MV-4-11 (cell line): ENCODE measurements at regions not wholly inside any gene's neighbourhood (a gene's known extent, or its start where the extent isn't known, plus 50 kb on each side); places are given as distances from the start of the nearest gene placed in this dataset.

Experiments
- DNase-seq: peaks from one replicate; lab custom pipeline; 2025; lab: John Stamatoyannopoulos, UW

- DNase-seq: peak; percentile 1
Measured at GRCh38 chr6:54717849-54718455, 128.6 kb upstream of the FAM83B start.

DNA sequence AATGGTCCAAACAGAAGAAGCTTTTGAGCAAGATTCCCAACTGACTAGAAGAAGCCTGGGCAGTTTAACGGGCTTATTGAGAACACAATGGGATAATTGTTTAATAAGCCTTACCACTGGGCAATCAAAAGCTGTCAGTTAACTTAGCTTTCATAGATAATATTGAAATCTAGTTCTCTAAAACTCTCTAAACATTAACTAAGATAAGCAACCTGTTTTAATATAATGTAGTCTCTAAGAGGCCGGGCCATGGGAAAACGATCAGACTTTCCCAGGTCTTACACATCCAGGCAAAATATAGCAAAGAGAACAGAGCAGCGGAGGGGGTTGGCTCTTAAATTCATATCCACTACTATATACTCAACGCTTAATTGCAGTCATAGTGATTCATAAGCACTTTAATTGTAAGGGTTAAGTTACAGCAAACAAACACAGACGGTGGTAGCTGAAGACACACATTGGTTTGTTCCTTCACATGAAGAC is 128.0 kb upstream of the FAM83B start:
- no peak for DNase-seq

DNA sequence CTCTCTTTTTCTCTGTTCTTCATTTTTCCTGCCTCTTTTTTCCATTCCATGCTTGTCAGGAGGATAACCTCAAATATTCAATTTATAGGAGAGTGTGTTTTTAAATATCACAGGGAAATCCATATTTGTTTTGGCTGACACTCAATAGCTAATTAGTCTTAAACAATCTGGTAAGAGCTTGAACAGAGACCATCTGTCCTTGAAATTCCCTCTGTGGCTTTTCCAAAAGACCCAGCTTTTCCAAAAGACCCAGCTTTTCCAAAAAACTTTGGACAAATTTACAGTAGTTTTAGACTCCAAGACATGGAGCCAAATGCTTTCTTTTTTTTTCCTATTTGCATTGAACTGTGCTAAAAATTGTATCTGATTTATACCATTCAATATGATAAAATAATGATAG is 127.4 kb upstream of the FAM83B start:
- DNase-seq: no peak

- DNase-seq: no peak
Measured at GRCh38 chr6:54719633-54720032, 126.9 kb upstream of the FAM83B start.

- no peak for DNase-seq
Measured at GRCh38 chr6:54722328-54722727, 124.2 kb upstream of the FAM83B start.

DNA sequence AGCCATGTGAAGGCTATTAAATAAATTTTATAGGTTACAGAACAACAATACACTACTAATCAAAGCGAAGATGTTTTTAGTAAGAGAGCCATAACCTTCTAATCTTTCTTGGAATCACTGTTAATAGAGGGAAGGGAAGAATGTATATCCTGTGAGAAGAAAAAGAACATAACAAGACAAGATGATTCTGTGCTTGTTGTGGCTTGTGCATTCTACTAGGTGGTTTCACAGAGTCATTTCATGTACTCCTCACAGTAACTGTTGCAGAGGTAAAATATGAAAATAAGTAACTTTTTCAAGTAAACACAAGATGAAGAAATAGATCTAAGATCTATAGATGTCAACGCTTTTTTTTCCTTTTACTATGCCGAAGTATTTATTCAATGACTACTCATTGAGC is 116.9 kb upstream of the FAM83B start:
- DNase-seq: no peak

GRCh38 chr6:54730767-54731630 is 115.6 kb upstream of the FAM83B start:
- DNase-seq: no peak

DNA sequence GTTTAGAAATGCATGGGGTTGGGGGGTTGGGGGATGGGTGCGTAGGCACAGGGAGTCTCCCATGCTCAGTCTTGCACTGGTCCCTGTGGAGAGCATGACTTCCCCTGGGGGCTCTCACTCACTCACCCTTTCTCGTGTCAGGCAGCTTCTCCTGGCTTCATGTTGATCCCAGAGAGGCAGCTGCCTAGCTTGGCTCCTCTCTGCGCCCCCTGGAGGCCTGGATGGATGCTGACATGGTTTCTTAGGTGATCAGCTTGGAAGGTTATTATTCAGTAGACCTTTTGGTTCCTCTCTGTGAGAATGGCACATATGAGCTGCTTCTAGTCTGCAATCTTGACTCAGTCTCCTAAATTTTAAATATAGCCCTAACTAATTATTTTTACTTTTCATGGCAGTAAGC is 109.3 kb upstream of the FAM83B start:
- DNase-seq: no peak

- no peak for DNase-seq
Measured at GRCh38 chr6:54747955-54748354, 98.6 kb upstream of the FAM83B start.

GRCh38 chr6:54754406-54754805 is 92.2 kb upstream of the FAM83B start:
- DNase-seq: no peak

GRCh38 chr6:54758340-54758739 is 88.2 kb upstream of the FAM83B start:
- no peak for DNase-seq

DNA sequence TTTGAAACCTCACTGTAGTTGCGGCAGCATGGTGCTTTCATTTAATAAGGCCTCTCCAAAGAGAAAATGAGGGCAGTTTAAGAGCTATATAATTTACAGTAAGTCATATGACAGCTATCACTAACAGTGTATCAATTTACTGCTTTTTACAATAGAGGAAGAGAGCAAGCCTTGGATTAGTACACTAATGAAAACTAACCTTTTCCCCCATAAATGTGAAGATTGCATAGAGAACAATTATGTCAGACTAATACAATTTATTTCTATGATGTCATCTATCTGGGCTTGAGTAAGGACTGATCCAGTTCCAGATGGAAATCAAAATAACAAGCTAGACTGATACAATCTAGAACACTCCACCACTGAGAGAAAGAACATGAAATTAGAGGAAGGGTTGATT is 78.1 kb upstream of the FAM83B start:
- DNase-seq: no peak

- no peak for DNase-seq
Measured at GRCh38 chr6:54770328-54770727, 76.2 kb upstream of the FAM83B start.

DNA sequence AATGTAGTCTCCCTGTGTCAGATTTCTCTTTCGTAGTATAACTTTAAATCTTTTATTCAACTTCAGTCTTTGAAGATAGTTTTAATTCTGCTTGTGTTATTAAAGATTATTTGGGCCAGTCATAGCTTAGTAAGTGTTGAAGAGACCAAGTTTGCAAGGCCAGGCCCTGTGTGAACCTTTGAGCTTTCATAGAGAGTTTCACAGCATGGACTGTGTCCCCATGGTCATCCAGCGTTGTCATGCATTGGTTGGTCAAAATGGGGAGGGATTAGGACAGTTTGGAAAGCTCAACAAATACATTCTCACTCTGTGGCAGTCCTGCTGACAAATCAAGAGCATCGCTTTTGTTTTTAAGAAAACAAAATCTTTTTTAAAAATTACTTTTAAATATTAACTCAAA is 74.6 kb upstream of the FAM83B start:
- no peak for DNase-seq

DNA sequence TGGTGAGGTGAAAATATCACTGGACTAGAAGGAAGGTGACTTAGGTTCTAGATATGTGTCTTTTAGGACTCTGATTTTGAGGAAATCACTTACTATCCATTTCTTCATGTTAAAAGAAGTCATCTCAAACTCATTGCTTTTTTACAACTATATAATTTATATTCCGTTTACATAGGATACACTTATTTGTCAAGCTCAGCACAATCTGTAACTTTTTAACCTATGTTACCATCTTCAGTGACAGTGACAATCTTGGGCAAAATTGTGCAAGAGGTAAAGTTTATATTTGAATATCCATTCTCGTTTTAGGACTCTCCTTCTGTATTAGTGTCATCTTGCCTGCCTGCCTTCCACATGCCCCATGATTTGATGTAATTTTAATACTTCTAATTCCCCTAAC is 74.0 kb upstream of the FAM83B start:
- no peak for DNase-seq

GRCh38 chr6:54775576-54775975 is 71.0 kb upstream of the FAM83B start:
- DNase-seq: no peak

- DNase-seq: no peak
Measured at GRCh38 chr6:54776891-54777290, 69.7 kb upstream of the FAM83B start.

- no peak for DNase-seq
Measured at GRCh38 chr6:54778731-54779130, 67.8 kb upstream of the FAM83B start.

DNA sequence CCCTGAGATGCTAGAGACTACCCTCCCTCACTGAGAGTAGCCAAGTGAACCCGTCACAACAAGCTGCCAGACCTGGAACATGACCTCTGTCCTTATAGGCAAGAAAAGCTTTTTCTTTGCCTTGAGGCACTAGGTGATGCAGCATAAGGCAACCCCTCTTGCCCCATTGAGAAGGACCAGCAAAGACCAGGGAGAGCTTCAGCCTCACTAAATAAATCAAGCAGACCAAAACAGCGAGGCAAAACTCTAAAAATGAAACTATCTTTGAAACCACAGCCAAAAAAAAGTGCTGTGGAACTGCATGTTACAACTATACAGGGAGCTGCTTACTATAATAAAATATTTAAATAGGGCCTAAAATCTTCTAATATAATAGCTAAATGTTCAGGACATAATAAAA is 62.6 kb upstream of the FAM83B start:
- no peak for DNase-seq

- DNase-seq: no peak
Measured at GRCh38 chr6:54786154-54786553, 60.4 kb upstream of the FAM83B start.

DNA sequence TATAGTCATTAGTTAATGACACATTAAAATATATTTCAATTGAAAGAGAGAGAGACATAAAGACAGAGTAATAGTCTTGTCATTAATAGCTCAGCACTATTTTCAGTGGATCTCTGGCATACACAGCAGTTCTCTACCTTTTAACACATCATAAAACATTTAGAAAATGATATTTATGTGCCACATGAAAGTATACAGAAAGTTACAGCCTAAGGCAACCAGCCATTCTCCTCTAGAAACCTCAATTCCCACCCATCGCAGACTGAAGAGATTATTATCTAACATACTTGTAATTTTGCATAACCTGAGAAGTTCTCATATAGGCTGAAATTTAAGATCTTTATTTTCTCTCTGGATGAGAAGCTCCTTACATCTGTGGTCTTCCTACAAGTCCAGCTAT is 58.7 kb upstream of the FAM83B start:
- no peak for DNase-seq
